ENCODE measurements at regions not wholly inside any gene's neighbourhood (a gene's known extent, or its start where the extent isn't known, plus 50 kb on each side); places are given as distances from the start of the nearest gene placed in this dataset.

DNA sequence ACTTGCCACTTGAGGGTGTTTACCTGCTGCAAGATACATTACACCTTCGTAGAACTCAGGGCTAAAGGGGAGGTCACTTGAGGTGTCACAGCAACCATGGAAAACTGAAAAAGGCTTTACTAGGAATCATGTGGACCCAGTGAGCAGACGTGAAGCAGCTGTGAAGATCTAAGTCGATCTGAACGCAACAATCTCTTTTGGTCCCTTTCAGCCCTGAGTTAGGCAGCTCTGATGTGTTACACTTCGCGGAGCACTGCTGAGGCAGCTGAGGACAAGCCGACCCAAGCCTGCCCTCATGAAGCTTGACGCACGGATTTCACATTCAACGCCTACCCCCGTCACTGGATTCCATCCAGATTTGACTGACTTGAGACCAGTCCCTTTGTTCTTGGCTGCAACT lies 75.8 kb upstream of the NPAS2 start:
- no peak for DNase-seq

DNA sequence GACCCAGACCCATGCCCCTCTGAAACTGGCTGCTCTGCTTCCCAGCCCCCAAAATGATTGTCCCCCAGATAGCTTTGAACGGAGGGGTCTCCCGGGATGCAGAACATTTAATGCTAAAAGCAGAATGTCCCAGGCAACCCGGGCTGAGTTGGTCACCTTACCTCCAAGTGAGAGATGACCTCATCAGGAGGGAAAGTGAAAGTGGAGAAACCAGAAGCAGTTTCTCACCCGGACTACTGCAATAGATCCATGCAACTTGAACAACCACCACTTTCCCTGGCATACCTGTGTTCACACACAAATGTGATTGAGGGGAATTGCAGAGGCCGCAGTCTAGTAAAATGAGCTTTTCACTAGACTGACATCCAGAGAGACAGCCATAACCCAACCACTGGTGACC lies 75.3 kb upstream of the NPAS2 start:
- DNase-seq = no peak

- DNase-seq = no peak
Measured at GRCh38 chr2:100745604-100746003, 74.3 kb upstream of the NPAS2 start.

DNA sequence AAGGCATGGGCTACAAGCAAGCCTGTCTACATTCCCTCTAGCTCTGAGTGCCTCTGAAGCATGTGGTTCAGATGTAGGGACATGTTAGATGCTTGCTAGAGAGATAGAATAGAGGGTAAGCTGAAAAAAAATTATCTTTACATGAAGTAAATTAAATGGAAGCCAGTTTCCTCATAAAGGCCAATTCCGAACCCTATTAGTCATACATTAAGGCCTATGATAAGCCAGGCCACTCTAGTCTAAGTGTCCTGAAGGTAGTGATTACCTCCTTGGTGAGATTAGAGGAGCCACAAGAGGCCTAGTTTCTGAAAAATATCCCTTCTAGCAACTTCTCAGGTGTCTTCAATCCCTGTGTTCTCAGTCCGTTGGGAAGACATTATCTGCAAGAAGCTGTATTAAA lies 72.4 kb upstream of the NPAS2 start:
- no peak for DNase-seq

- DNase-seq = no peak
Measured at GRCh38 chr2:100747996-100748615, 71.8 kb upstream of the NPAS2 start.

GRCh38 chr2:100748673-100749072 lies 71.3 kb upstream of the NPAS2 start:
- DNase-seq = no peak

DNA sequence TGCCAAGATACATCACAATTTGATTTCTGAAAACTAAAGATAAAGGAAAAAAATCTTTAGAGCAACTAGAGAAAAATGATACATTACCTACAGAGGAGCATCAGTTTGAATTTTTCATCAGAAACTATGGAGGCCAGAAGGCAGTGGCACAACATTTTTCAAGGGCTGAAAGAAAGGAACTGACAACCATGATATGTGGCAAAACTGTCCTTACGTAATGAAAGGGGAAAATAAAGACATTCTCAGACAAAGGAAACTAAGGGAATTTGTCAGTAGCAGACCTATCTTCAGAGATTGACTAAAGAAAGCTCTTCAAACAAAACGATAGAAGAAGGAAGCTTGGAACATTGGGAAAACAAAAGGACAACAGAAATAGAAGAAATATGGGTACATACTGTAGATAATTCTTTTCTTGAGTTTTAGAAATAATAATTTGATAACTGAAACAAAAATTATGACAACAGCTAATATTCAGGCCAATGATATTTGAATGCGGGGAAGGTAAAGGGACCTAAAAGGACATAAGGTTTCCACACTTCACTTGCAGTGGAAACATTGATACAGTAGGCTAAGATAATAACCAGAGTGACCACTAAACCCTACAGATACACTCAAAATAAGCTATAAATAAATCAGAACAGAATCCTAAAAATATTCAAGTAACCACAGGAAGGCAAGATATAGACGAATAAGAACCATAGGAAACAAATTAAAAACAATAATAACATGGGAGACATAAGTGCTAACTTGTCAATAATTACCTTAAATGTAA lies 70.0 kb upstream of the NPAS2 start:
- no peak for DNase-seq

DNA sequence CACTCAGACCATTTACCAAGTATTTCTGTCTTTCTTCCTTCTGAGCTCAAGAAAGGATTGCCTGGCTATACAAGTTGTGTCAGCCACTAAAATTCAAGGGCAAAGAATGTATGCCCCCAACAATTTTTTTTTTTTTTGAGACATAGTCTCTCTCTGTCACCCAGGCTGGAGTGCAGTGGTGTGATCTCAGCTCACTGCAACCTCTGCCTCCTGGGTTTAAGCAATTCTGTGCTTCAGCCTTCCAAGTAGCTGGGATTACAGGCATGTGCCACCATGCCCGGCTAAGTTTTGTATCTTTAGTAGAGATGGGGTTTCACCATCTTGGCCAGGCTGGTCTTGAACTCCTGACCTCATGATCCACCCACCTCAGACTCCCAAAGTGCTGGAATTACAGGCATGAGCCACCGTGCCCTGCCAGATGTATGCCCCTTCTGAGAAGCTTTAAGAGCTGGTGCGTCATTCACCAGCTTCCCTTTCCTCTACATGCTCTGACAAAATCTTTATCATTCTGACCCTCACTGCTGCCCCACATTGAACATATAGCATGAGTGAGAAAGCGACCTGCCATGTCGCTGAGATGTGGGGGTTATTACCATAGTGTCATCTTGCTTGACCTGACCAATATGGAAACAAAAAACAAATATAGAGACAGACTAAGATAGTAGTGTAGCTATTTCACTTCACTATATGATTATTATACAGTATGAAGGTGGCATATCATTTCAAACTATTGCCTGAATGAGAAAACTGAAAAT lies 67.9 kb upstream of the NPAS2 start:
- DNase-seq = peak; percentile 25

GRCh38 chr2:100752628-100753333 lies 67.2 kb upstream of the NPAS2 start:
- DNase-seq = no peak

GRCh38 chr2:100753444-100753843 lies 66.5 kb upstream of the NPAS2 start:
- DNase-seq = no peak

DNA sequence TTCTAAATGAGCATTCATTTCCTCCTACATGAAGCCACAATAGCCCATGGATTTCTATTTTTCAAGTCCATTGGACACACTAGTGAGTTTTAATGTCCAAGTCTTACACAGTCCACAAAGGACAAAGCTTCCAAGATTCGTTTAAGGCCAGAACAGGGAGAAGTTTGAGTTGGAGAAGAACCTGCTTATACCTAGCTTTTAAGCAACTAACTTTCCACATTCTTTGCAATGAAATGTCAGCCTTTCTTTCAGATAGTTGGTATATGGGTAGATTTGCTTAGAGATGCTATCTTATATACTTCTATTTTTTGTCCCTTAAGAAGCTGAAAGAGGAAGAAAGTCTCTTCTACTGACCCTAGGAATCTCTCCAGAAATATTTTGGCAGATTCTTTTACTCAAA lies 66.1 kb upstream of the NPAS2 start:
- DNase-seq = no peak

DNA sequence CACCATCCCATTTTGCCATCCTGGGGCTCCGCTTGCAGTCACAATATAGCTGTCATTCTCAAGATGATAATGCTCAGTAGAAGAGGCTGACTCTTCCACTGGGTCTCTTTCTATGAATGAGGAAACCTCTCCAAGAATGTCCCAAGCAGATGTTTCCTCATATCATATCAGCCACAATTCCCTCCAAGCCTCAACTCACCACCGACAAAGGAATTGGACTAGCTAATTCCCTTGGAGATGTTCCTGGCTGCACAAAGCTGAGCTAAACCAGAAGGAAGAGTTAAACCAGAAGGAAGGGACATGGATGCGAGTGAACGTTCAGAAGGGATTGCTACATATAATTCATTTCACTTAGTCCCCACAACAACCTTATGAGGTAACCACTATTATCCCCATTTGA lies 65.0 kb upstream of the NPAS2 start:
- no peak for DNase-seq

DNA sequence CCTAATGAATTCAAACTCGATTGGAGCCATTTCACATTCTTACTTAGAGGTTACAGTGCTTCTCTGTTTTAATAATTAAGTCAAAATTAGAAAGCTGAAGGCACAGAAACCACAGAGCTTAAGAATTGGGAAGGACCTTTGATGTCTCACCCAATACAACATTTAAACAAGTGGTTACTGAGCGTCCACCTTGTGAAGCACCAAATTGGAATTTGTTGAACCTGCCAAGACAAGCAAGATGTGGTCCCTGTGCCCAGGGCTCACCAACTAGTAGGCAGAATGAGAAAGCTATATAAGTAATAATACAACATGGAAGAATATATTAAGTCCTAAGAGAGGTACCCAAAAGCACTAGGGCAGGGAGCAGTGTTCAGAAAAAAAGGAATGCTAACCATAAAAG lies 64.5 kb upstream of the NPAS2 start:
- DNase-seq = no peak

DNA sequence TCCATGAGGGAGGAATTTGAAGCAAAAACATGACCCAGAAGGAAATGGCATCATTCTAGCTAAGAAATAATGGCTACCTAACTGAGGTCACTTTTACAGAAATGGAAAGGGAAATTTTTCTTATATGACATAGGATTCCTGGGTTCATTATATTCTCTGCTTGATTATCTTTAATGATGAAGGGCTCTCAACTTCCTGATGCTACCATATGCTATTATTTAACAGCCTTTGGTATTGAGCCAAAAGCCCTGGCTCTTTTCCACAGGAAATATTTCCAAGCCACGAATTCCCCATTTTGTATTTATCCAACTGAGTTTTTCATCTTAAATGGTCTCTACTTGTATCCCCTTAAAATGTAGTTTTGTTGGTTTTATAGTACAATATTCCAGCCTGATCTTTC lies 63.2 kb upstream of the NPAS2 start:
- no peak for DNase-seq

GRCh38 chr2:100757621-100758394 lies 62.1 kb upstream of the NPAS2 start:
- DNase-seq = no peak

DNA sequence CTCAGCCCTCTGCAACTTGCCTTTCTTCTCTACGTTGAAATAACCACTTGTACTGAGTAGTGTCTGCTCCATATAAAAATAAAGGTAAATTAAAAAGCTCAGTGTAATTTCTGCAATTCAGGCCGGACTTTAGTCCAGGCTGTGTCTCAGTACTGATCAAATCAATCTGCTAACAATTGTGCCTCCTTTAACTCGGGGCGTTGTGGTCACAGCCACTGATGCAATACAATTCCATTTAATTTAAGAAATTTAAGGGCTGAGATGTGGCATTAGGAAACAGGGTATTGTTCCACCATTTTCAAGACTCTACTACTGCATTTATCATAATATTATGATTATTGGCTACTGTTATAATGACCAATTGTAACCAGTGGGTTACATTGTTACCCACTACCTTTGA lies 60.0 kb upstream of the NPAS2 start:
- DNase-seq = no peak

DNA sequence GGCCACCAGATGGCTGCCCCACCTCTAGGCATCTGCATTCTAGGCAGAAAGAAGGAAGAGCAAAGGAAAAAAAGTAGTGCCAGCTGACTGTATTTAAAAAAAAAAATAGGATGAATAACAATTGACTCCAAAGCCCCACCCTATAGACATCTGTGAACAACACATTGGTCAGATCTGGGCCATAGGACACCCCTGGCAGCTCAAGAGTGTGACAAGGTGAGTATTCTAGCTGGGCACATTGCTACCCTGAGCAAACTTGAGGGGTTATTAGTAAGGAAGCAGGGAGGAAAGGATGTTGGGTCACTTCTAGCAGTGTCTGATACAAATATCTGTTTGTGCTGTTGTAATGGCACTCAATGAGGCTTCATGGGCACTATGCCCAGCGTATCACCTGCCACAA lies 58.6 kb upstream of the NPAS2 start:
- DNase-seq = no peak

DNA sequence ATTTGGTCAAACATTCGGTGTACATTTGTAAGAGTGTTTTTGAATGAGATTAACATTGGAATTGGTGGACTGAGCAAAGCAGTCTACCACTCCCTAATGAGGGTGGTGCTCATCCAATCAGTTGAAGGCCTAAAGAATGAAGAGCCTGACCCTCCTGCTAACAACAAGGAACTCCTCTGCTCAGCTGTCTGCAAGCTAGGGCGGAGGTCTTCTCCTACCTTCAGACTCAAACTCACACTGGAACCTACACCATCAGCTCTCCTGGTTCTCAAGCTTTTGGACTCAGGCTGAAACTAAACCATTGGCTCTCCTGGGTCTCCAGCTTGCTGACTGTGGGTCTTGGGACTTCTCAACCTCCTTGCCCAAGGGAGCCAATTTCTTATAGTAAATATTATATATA lies 55.5 kb upstream of the NPAS2 start:
- DNase-seq = no peak

GRCh38 chr2:100765481-100765880 lies 54.5 kb upstream of the NPAS2 start:
- DNase-seq = no peak

DNA sequence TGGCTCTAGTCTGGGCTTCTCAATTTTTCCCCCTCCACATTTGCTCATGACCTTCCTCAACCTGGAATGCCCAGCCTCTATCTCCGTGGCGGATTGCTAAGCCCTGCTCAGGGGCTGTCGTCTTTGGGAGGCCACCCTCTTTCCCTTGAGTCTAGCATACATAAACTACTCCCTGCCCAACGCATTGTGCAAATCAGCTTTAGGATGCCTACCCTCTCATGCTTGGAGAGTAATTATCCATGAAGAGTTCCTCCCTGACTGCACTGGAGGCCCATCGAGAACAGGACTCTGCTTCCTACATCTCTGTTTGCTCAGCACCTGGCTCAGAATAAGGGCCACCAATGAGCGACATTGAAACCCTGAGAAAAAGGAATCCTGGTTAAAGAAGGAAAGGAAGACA lies 53.7 kb upstream of the NPAS2 start:
- DNase-seq = no peak

- DNase-seq = no peak
Measured at GRCh38 chr2:100766806-100767205, 53.1 kb upstream of the NPAS2 start.

- DNase-seq = no peak
Measured at GRCh38 chr2:100767224-100767653, 52.7 kb upstream of the NPAS2 start.
